Suprapubic skin (tissue), 4 donors: ENCODE measurements at regions not wholly inside any gene's neighbourhood (a gene's known extent, or its start where the extent isn't known, plus 50 kb on each side); places are given as distances from the start of the nearest gene placed in this dataset.

ENCODE experiments used
- DNase-seq, 2 donors: peaks; one replicate each; pipeline ENCODE4 v3.0.0-alpha.2; 2019; ENCODE audit warnings: low spot score in 2 of 2
- H3K27ac ChIP-seq: fragments of 200-600 bp; sonication (generic); one replicate; pipeline ENCODE4 v1.5.1; 2019
- H3K27me3 ChIP-seq: fragments of 200-600 bp; sonication (generic); one replicate; pipeline ENCODE4 v1.5.1; 2019
- H3K36me3 ChIP-seq: fragments of 200-600 bp; sonication (generic); one replicate; pipeline ENCODE4 v1.5.1; 2019
- H3K4me1 ChIP-seq: fragments of 200-600 bp; sonication (generic); one replicate; pipeline ENCODE4 v1.5.1; 2019
- H3K4me3 ChIP-seq: fragments of 200-600 bp; sonication (generic); one replicate; pipeline ENCODE4 v1.5.1; 2019; ENCODE audit warnings: mild to moderate bottlenecking
- H3K9me3 ChIP-seq: fragments of 200-600 bp; sonication (generic); one replicate; pipeline ENCODE4 v1.5.1; 2019
- EP300 ChIP-seq: sonication (generic); formaldehyde crosslinking; IDR thresholded peaks from one replicate; pipeline ENCODE4 v1.6.1; 2017; ENCODE audit warnings: antibody characterized with exemption
- POLR2A ChIP-seq, 2 donors: fragments of 450-650 bp; IDR thresholded peaks; one replicate each; pipeline ENCODE4 v1.6.1; 2017; ENCODE audit warnings: antibody characterized with exemption in 2 of 2, mild to moderate bottlenecking in 2 of 2, moderate library complexity in 2 of 2
- POLR2AphosphoS5 ChIP-seq, 3 donors: sonication (generic); formaldehyde crosslinking; IDR thresholded peaks; one replicate each; pipeline ENCODE4 v1.6.1; 2017; ENCODE audit warnings: antibody characterized with exemption in 3 of 3
- WGBS: methylation state at CpG from one replicate; pipeline ENCODE4 v1.1.5; 2018; 5-methylcytosine and 5-hydroxymethylcytosine counted together
- TF ChIP-seq, protein P1 (sequence below), 2 donors: fragments of 200-600 bp in 1 of 2; fragments of 450-650 bp in 1 of 2; sonication (generic) in 1 of 2; IDR thresholded peaks; one replicate each; pipeline ENCODE4 v1.5.1; 2016 to 2019; ENCODE audit warnings: antibody characterized with exemption in 2 of 2, mild to moderate bottlenecking in 1 of 2, moderate library complexity in 1 of 2

DNA sequence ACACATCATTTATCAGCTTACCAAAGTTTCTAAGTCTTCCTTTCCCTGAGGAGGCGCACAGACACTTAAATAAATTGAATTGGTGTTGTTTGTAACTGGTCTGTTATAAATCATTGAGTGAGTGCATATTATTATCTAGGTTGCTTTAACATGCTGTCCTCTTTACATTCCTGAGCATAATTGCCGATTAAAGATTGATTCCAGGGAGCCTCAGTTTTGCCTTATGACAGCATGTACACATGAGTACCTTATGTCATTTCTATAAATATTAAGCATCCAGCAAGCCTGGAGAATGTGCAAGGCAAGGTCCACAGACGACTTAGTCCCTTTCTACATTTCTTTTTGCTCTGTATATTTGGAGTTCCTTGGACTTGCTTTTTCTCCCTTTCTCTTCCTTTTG, 177.9 kb upstream of the STEAP4 start:
- 57% methylated on average over 3 of the region's 3 CpGs for WGBS
- no peaks in the 10 kb centered on the region for H3K27me3 ChIP-seq
- no peaks in the 10 kb centered on the region for H3K36me3 ChIP-seq
- no peaks in the 10 kb centered on the region for H3K4me1 ChIP-seq
- TF ChIP-seq POLR2AphosphoS5 (IDR thresholded peaks at IDR 0.05) (no peak), EP300 (no peak), POLR2A (IDR thresholded peaks at IDR 0.05) (no peak)
- TF ChIP-seq, protein P1, sequence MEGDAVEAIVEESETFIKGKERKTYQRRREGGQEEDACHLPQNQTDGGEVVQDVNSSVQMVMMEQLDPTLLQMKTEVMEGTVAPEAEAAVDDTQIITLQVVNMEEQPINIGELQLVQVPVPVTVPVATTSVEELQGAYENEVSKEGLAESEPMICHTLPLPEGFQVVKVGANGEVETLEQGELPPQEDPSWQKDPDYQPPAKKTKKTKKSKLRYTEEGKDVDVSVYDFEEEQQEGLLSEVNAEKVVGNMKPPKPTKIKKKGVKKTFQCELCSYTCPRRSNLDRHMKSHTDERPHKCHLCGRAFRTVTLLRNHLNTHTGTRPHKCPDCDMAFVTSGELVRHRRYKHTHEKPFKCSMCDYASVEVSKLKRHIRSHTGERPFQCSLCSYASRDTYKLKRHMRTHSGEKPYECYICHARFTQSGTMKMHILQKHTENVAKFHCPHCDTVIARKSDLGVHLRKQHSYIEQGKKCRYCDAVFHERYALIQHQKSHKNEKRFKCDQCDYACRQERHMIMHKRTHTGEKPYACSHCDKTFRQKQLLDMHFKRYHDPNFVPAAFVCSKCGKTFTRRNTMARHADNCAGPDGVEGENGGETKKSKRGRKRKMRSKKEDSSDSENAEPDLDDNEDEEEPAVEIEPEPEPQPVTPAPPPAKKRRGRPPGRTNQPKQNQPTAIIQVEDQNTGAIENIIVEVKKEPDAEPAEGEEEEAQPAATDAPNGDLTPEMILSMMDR (IDR thresholded peaks at IDR 0.05), result no peak
- no peak overlapping the region for H3K4me3 ChIP-seq
- no peak for DNase-seq
- no peak overlapping the region for H3K27ac ChIP-seq
- H3K9me3 ChIP-seq, result no peaks in the 10 kb centered on the region

DNA sequence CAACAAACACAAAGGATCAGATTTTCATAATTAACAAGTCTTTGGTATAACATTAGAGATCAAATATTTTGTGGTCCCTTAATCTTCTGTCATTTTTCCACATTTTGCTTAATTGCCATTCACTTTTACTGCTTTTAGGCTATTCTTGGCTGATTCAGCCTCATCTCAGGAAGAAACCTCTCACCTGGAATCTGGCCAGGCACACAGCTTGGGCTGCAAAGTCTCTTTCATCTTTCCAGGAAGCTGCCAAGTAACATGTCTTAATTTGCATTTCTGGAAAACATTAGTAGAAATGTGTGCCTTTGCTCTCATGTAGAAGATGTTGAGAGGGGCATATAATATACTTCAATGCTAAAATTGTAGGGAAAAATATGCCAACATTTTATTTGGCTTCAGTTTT, 174.2 kb upstream of the STEAP4 start:
- no peaks in the 10 kb centered on the region for H3K4me1 ChIP-seq
- H3K27me3 ChIP-seq, result no peaks in the 10 kb centered on the region
- no peak overlapping the region for H3K4me3 ChIP-seq
- TF ChIP-seq, protein P1 (IDR thresholded peaks at IDR 0.05), result no peak
- TF ChIP-seq POLR2AphosphoS5 (IDR thresholded peaks at IDR 0.05) (no peak), EP300 (no peak), POLR2A (IDR thresholded peaks at IDR 0.05) (no peak)
- no peak for DNase-seq
- H3K27ac ChIP-seq, result no peak overlapping the region
- no peaks in the 10 kb centered on the region for H3K9me3 ChIP-seq
- no peaks in the 10 kb centered on the region for H3K36me3 ChIP-seq

DNA sequence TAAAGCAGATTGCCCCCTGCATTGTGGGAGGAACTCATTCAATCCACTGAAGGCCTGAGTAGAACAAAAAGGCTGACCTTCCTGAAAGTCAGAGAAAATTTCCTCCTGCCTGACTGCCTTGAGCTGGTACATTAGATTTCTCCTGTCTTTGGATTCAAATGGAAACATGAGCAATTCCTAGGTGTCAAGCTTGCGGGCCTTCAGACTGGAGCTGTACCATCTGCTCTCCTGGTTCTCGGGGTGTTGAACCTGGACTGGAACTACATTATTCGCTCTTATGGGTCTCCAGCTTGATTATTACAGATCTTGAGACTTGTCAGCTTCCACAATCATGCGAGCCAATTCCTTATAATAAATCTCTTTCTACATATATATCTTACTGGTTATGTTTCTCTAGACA, 173.6 kb upstream of the STEAP4 start:
- H3K4me1 ChIP-seq, result no peaks in the 10 kb centered on the region
- DNase-seq, result no peak

DNA sequence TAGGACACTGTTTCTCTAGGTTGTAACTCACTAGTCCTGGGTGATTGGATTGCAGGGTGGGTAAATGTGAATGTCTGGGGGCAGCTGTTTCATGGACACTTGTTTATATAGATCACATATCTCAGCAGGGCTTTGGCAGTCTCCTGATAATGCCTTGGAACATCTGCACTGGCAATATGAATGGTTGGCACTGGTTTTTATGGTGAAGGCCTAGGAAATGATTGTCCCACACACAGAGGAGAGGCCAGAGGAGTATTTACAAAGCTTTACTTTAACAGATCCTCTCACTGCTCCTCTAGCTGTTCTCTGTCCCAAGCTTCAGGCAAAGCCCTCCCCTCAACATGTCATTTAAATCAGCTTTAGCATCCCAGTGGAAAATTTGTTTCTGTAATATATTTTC, 171.3 kb upstream of the STEAP4 start:
- no peak overlapping the region for H3K4me3 ChIP-seq
- TF ChIP-seq EP300, result no peak

More for the DNA sequence above, 173.6 kb upstream of the STEAP4 start:
- H3K4me3 ChIP-seq, result no peak overlapping the region
- H3K27me3 ChIP-seq, result no peaks in the 10 kb centered on the region
- no peaks in the 10 kb centered on the region for H3K36me3 ChIP-seq
- TF ChIP-seq, protein P1 (IDR thresholded peaks at IDR 0.05), result no peak
- no peak for TF ChIP-seq POLR2A (IDR thresholded peaks at IDR 0.05)
- no peak for TF ChIP-seq POLR2AphosphoS5 (IDR thresholded peaks at IDR 0.05)
- TF ChIP-seq EP300, result no peak
- H3K9me3 ChIP-seq, result no peaks in the 10 kb centered on the region
- H3K27ac ChIP-seq, result no peak overlapping the region
- 61% methylated on average over 4 of the region's 4 CpGs for WGBS

DNA sequence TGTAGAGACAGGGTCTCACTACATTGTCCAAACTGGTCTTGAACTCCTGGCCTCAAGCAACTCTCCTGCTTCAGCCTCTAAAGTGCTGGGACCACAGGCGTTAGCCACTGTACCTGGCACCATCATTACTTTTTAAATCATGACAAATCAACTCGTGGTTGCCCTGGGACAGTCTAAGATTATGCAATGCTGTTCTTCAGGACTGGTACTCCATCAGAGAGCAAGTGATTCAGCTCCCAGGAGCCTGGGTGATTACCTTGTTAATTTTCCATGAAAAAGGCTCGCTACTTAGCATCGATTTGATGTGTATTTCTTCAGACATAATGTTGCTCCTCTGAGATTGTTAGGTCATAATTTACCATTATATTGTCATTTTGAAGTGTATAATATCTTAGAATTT, 158.9 kb upstream of the STEAP4 start:
- 80% methylated on average over 4 of the region's 4 CpGs for WGBS
- no peak overlapping the region for H3K4me3 ChIP-seq
- no peaks in the 10 kb centered on the region for H3K27me3 ChIP-seq
- no peaks in the 10 kb centered on the region for H3K36me3 ChIP-seq
- H3K27ac ChIP-seq, result no peak overlapping the region
- H3K9me3 ChIP-seq, result no peaks in the 10 kb centered on the region
- no peaks in the 10 kb centered on the region for H3K4me1 ChIP-seq
- DNase-seq, result no peak
- TF ChIP-seq, protein P1 (IDR thresholded peaks at IDR 0.05), result no peak
- TF ChIP-seq EP300 (no peak), POLR2A (IDR thresholded peaks at IDR 0.05) (no peak), POLR2AphosphoS5 (IDR thresholded peaks at IDR 0.05) (no peak)

More for the DNA sequence above, 171.3 kb upstream of the STEAP4 start:
- Histone ChIP-seq H3K36me3 (no peaks in the 10 kb centered on the region), H3K9me3 (no peaks in the 10 kb centered on the region), H3K4me1 (no peaks in the 10 kb centered on the region), H3K27me3 (no peaks in the 10 kb centered on the region), H3K27ac (no peak overlapping the region)
- no peak for DNase-seq

DNA sequence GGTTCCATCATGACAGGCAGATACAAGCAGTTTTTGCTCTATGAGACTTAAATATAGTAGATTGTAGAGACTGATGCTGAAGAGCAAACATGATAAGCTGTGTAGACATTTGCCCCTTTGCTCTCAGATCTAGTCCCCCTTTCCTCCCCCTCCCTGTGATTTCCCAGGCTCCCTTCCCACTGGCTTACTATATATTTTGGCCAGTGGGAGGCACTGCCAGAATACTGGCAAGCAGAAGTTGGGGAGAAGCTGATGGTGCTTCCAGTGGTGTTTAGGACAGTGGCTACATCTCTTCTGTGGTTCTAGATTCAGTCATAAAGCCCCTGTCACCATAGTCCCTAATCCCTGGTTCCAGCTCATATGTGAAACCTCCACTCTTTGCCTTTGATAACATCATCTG, 156.1 kb upstream of the STEAP4 start:
- no peaks in the 10 kb centered on the region for H3K4me1 ChIP-seq
- no peaks in the 10 kb centered on the region for H3K27me3 ChIP-seq
- H3K27ac ChIP-seq, result no peak overlapping the region
- no peaks in the 10 kb centered on the region for H3K9me3 ChIP-seq
- no peaks in the 10 kb centered on the region for H3K36me3 ChIP-seq
- TF ChIP-seq POLR2A (IDR thresholded peaks at IDR 0.05) (no peak), POLR2AphosphoS5 (IDR thresholded peaks at IDR 0.05) (no peak), EP300 (no peak)
- TF ChIP-seq, protein P1 (IDR thresholded peaks at IDR 0.05), result no peak
- no peak for DNase-seq
- no peak overlapping the region for H3K4me3 ChIP-seq
